Activated naive CD4-positive, alpha-beta T cell treated with anti-CD3 and anti-CD28 coated beads for 36 hours (primary cell): ENCODE measurements at regions not wholly inside any gene's neighbourhood (a gene's known extent, or its start where the extent isn't known, plus 50 kb on each side); places are given as distances from the start of the nearest gene placed in this dataset.
A peak's percentile ranks its signal among the peaks of the same experiment; 100 is the strongest.

Experiments
- CTCF ChIA-PET: fragments of 350-600 bp; sonication (Branson Sonifier 250); formaldehyde crosslinking; loops from one replicate; lab custom pipeline; 2021; ENCODE audit warnings: antibody characterized with exemption; lab: Charles Lee
- DNase-seq: peaks from one replicate; pipeline ENCODE4 v3.0.0-alpha.2; 2020
- H3K27ac Mint-ChIP-seq: one replicate; pipeline ENCODE4 v1.8.0; 2021; ENCODE audit warnings: mild to moderate bottlenecking, mixed read lengths
- H3K27me3 Mint-ChIP-seq: one replicate; pipeline ENCODE4 v1.8.0; 2021; ENCODE audit warnings: low read depth, mixed read lengths
- H3K36me3 Mint-ChIP-seq: one replicate; pipeline ENCODE4 v1.8.0; 2021; ENCODE audit warnings: low read depth, mixed read lengths
- H3K4me1 Mint-ChIP-seq: one replicate; pipeline ENCODE4 v1.8.0; 2021; ENCODE audit warnings: low read depth, mixed read lengths
- H3K4me3 Mint-ChIP-seq: one replicate; pipeline ENCODE4 v1.8.0; 2021; ENCODE audit warnings: mild to moderate bottlenecking, moderate library complexity, mixed read lengths
- H3K9me3 Mint-ChIP-seq: one replicate; pipeline ENCODE4 v1.8.0; 2021; ENCODE audit warnings: mixed read lengths
- intact Hi-C: fragments of 100-400 bp; cut with micrococcal nuclease; formaldehyde crosslinking; loops from one replicate; pipeline ENCODE4 v1.15.1; 2023

GRCh38 chr14:51552275-51552674, 99.4 kb upstream of the FRMD6 start:
- CTCF ChIA-PET, result no interaction called here
- peaks cover 5% of the 10 kb centered on the region for H3K27me3 Mint-ChIP-seq
- no peaks in the 10 kb centered on the region for H3K4me1 Mint-ChIP-seq
- intact Hi-C loops, result loop anchor here (10.0 kb wide), 1 partner anchor 423 kb away; no protein-coding TSS in a partner anchor
- no peak overlapping the region for H3K4me3 Mint-ChIP-seq
- H3K9me3 Mint-ChIP-seq, result no peaks in the 10 kb centered on the region
- no peak overlapping the region for H3K27ac Mint-ChIP-seq
- no peaks in the 10 kb centered on the region for H3K36me3 Mint-ChIP-seq
- no peak for DNase-seq

GRCh38 chr14:51552768-51553404, 98.8 kb upstream of the FRMD6 start:
- CTCF ChIA-PET, result interaction anchor here (0.8 to 1.1 kb wide), 2 partner anchors 12 to 19 kb away, joined by 3 read pairs; no protein-coding TSS in a partner anchor
- no peak for DNase-seq
- H3K27me3 Mint-ChIP-seq, result peaks cover 2% of the 10 kb centered on the region
- H3K36me3 Mint-ChIP-seq, result no peaks in the 10 kb centered on the region
- intact Hi-C loops, result loop anchor here (10.0 kb wide), 1 partner anchor 422 kb away; no protein-coding TSS in a partner anchor
- no peak overlapping the region for H3K27ac Mint-ChIP-seq
- H3K4me3 Mint-ChIP-seq, result no peak overlapping the region
- no peaks in the 10 kb centered on the region for H3K9me3 Mint-ChIP-seq
- H3K4me1 Mint-ChIP-seq, result no peaks in the 10 kb centered on the region

GRCh38 chr14:51554339-51554920, 97.3 kb upstream of the FRMD6 start:
- Mint-ChIP-seq H3K27ac (no peak overlapping the region), H3K9me3 (no peaks in the 10 kb centered on the region), H3K27me3 (peaks cover 2% of the 10 kb centered on the region), H3K4me1 (no peaks in the 10 kb centered on the region), H3K4me3 (no peak overlapping the region), H3K36me3 (no peaks in the 10 kb centered on the region)
- CTCF ChIA-PET, result interaction anchor here (1.1 kb wide), 1 partner anchor 176 kb away, joined by 3 read pairs; no protein-coding TSS in a partner anchor
- intact Hi-C loops, result loop anchor here (10.0 kb wide), 1 partner anchor 420 kb away; no protein-coding TSS in a partner anchor
- no peak for DNase-seq

GRCh38 chr14:51554953-51555352, 96.8 kb upstream of the FRMD6 start:
- intact Hi-C loops, result loop anchor here (10.0 kb wide), 1 partner anchor 420 kb away; no protein-coding TSS in a partner anchor
- no peak overlapping the region for H3K4me3 Mint-ChIP-seq
- no peak for DNase-seq
- no peak overlapping the region for H3K27ac Mint-ChIP-seq
- CTCF ChIA-PET, result interaction anchor here (1.1 kb wide), 1 partner anchor 175 kb away, joined by 3 read pairs; no protein-coding TSS in a partner anchor
- no peaks in the 10 kb centered on the region for H3K4me1 Mint-ChIP-seq
- no peaks in the 10 kb centered on the region for H3K9me3 Mint-ChIP-seq
- H3K27me3 Mint-ChIP-seq, result peaks cover 2% of the 10 kb centered on the region
- H3K36me3 Mint-ChIP-seq, result no peaks in the 10 kb centered on the region

GRCh38 chr14:51561141-51561540, 90.6 kb upstream of the FRMD6 start:
- Mint-ChIP-seq H3K36me3 (no peaks in the 10 kb centered on the region), H3K27me3 (no peaks in the 10 kb centered on the region), H3K4me3 (no peak overlapping the region), H3K4me1 (peaks cover 17% of the 10 kb centered on the region), H3K9me3 (no peaks in the 10 kb centered on the region), H3K27ac (no peak overlapping the region)
- CTCF ChIA-PET, result no interaction called here
- no peak for DNase-seq
- intact Hi-C loops, result no loop called here

- CTCF ChIA-PET, result no interaction called here
These were observed 88.9 kb upstream of the FRMD6 start for GRCh38 chr14:51562816-51563215.

GRCh38 chr14:51563560-51563959, 88.2 kb upstream of the FRMD6 start:
- peaks cover 27% of the 10 kb centered on the region for H3K4me1 Mint-ChIP-seq
- no peak overlapping the region for H3K27ac Mint-ChIP-seq

More at GRCh38 chr14:51562816-51563215, 88.9 kb upstream of the FRMD6 start:
- H3K9me3 Mint-ChIP-seq, result no peaks in the 10 kb centered on the region
- H3K36me3 Mint-ChIP-seq, result no peaks in the 10 kb centered on the region
- H3K27ac Mint-ChIP-seq, result no peak overlapping the region
- peaks cover 27% of the 10 kb centered on the region for H3K4me1 Mint-ChIP-seq
- no peaks in the 10 kb centered on the region for H3K27me3 Mint-ChIP-seq
- no peak for DNase-seq
- intact Hi-C loops, result no loop called here
- H3K4me3 Mint-ChIP-seq, result no peak overlapping the region

GRCh38 chr14:51564460-51564859, 87.2 kb upstream of the FRMD6 start:
- CTCF ChIA-PET, result interaction anchor here (0.8 kb wide), 1 partner anchor 11 kb away, joined by 3 read pairs; no protein-coding TSS in a partner anchor
- no peaks in the 10 kb centered on the region for H3K9me3 Mint-ChIP-seq
- no peaks in the 10 kb centered on the region for H3K27me3 Mint-ChIP-seq
- H3K36me3 Mint-ChIP-seq, result no peaks in the 10 kb centered on the region
- no peak overlapping the region for H3K4me3 Mint-ChIP-seq
- no peak overlapping the region for H3K27ac Mint-ChIP-seq
- H3K4me1 Mint-ChIP-seq, result peaks cover 27% of the 10 kb centered on the region
- DNase-seq, result no peak
- intact Hi-C loops, result no loop called here

More at GRCh38 chr14:51563560-51563959, 88.2 kb upstream of the FRMD6 start:
- DNase-seq, result no peak
- Mint-ChIP-seq H3K27me3 (no peaks in the 10 kb centered on the region), H3K4me3 (no peak overlapping the region), H3K36me3 (no peaks in the 10 kb centered on the region), H3K9me3 (no peaks in the 10 kb centered on the region)
- intact Hi-C loops, result no loop called here
- CTCF ChIA-PET, result no interaction called here

GRCh38 chr14:51564986-51565604, 86.6 kb upstream of the FRMD6 start:
- intact Hi-C loops, result no loop called here
- Mint-ChIP-seq H3K27ac (no peak overlapping the region), H3K9me3 (no peaks in the 10 kb centered on the region), H3K4me1 (peaks cover 27% of the 10 kb centered on the region), H3K4me3 (no peak overlapping the region), H3K36me3 (no peaks in the 10 kb centered on the region), H3K27me3 (no peaks in the 10 kb centered on the region)
- CTCF ChIA-PET, result interaction anchor here (0.8 kb wide), 1 partner anchor 12 kb away, joined by 3 read pairs; no protein-coding TSS in a partner anchor
- DNase-seq, result no peak

GRCh38 chr14:51566831-51567582, 84.7 kb upstream of the FRMD6 start:
- Mint-ChIP-seq H3K36me3 (no peaks in the 10 kb centered on the region), H3K4me1 (peaks cover 27% of the 10 kb centered on the region), H3K4me3 (no peak overlapping the region), H3K27me3 (peaks cover under 1% of the 10 kb centered on the region), H3K27ac (no peak overlapping the region), H3K9me3 (no peaks in the 10 kb centered on the region)
- peak; percentile 15 for DNase-seq
- intact Hi-C loops, result no loop called here
- CTCF ChIA-PET, result interaction anchor here (1.0 to 1.3 kb wide), 2 partner anchors 86 to 210 kb away, joined by 3 read pairs; no protein-coding TSS in a partner anchor

GRCh38 chr14:51568366-51568765, 83.3 kb upstream of the FRMD6 start:
- DNase-seq, result no peak
- CTCF ChIA-PET, result interaction anchor here (0.8 to 1.0 kb wide), 2 partner anchors 33 to 85 kb away, joined by 3 read pairs; no protein-coding TSS in a partner anchor
- no peaks in the 10 kb centered on the region for H3K36me3 Mint-ChIP-seq

GRCh38 chr14:51573607-51574006, 78.1 kb upstream of the FRMD6 start:
- intact Hi-C loops, result no loop called here
- Mint-ChIP-seq H3K36me3 (no peaks in the 10 kb centered on the region), H3K27me3 (peaks cover 17% of the 10 kb centered on the region), H3K4me3 (no peak overlapping the region), H3K27ac (no peak overlapping the region), H3K4me1 (no peaks in the 10 kb centered on the region), H3K9me3 (no peaks in the 10 kb centered on the region)
- no peak for DNase-seq
- CTCF ChIA-PET, result no interaction called here

More at GRCh38 chr14:51568366-51568765, 83.3 kb upstream of the FRMD6 start:
- Mint-ChIP-seq H3K9me3 (no peaks in the 10 kb centered on the region), H3K4me1 (peaks cover 27% of the 10 kb centered on the region), H3K27me3 (peaks cover 4% of the 10 kb centered on the region), H3K4me3 (no peak overlapping the region), H3K27ac (no peak overlapping the region)
- intact Hi-C loops, result no loop called here
